ENCODE measurements at regions not wholly inside any gene's neighbourhood (a gene's known extent, or its start where the extent isn't known, plus 50 kb on each side); places are given as distances from the start of the nearest gene placed in this dataset.

- no peaks in the 10 kb centered on the region for H4K20me1 ChIP-seq (ENCODE audit: insufficient read depth)
- no peak overlapping the region for H2AFZ ChIP-seq (ENCODE audit: low read depth)
- H3K9ac ChIP-seq = no peak overlapping the region
- no peak overlapping the region for H3K4me2 ChIP-seq
- no peak for TF ChIP-seq CTCF (conservative IDR thresholded peaks at IDR 0.05; ENCODE audit: low read depth, low read length)
- no peak overlapping the region for H3K27ac ChIP-seq
- no peaks in the 10 kb centered on the region for H3K36me3 ChIP-seq (ENCODE audit: insufficient read depth)
- no peaks in the 10 kb centered on the region for H3K79me2 ChIP-seq (ENCODE audit: insufficient read depth, low read depth)
- no peak overlapping the region for H3K4me3 ChIP-seq (IDR thresholded peaks at IDR 0.05; ENCODE audit: insufficient read depth, low read depth, low read length)
- no peaks in the 10 kb centered on the region for H3K27me3 ChIP-seq (ENCODE audit: insufficient read depth, low read depth)
- H3K4me1 ChIP-seq (ENCODE audit: low read depth, poor library complexity, severe bottlenecking) = no peaks in the 10 kb centered on the region
These were observed 70.5 kb upstream of the NT5C1B start for GRCh38 chr2:18659915-18660314.

- Histone ChIP-seq H3K79me2 (ENCODE audit: insufficient read depth, low read depth) (no peaks in the 10 kb centered on the region), H2AFZ (ENCODE audit: low read depth) (no peak overlapping the region), H3K27ac (no peak overlapping the region), H3K36me3 (ENCODE audit: insufficient read depth) (no peaks in the 10 kb centered on the region), H3K4me2 (no peak overlapping the region), H3K9ac (no peak overlapping the region), H3K27me3 (ENCODE audit: insufficient read depth, low read depth) (no peaks in the 10 kb centered on the region), H3K4me1 (ENCODE audit: low read depth, poor library complexity, severe bottlenecking) (no peaks in the 10 kb centered on the region), H4K20me1 (ENCODE audit: insufficient read depth) (no peaks in the 10 kb centered on the region), H3K4me3 (IDR thresholded peaks at IDR 0.05; ENCODE audit: insufficient read depth, low read depth, low read length) (no peak overlapping the region)
- no peak for TF ChIP-seq CTCF (conservative IDR thresholded peaks at IDR 0.05; ENCODE audit: low read depth, low read length)
These were observed 66.7 kb upstream of the NT5C1B start for GRCh38 chr2:18656048-18656447.

- Histone ChIP-seq H3K36me3 (ENCODE audit: insufficient read depth) (no peaks in the 10 kb centered on the region), H3K27ac (no peak overlapping the region), H3K9ac (no peak overlapping the region), H3K79me2 (ENCODE audit: insufficient read depth, low read depth) (no peaks in the 10 kb centered on the region), H2AFZ (ENCODE audit: low read depth) (no peak overlapping the region), H3K4me2 (no peak overlapping the region), H3K4me1 (ENCODE audit: low read depth, poor library complexity, severe bottlenecking) (no peaks in the 10 kb centered on the region), H3K27me3 (ENCODE audit: insufficient read depth, low read depth) (no peaks in the 10 kb centered on the region), H4K20me1 (ENCODE audit: insufficient read depth) (no peaks in the 10 kb centered on the region), H3K4me3 (IDR thresholded peaks at IDR 0.05; ENCODE audit: insufficient read depth, low read depth, low read length) (no peak overlapping the region)
- no peak for TF ChIP-seq CTCF (conservative IDR thresholded peaks at IDR 0.05; ENCODE audit: low read depth, low read length)
These were observed 62.7 kb upstream of the NT5C1B start for GRCh38 chr2:18651842-18652774.

GRCh38 chr2:18650221-18650620, 60.9 kb upstream of the NT5C1B start:
- H3K79me2 ChIP-seq (ENCODE audit: insufficient read depth, low read depth) = no peaks in the 10 kb centered on the region
- H4K20me1 ChIP-seq (ENCODE audit: insufficient read depth) = no peaks in the 10 kb centered on the region
- no peak overlapping the region for H3K4me3 ChIP-seq (IDR thresholded peaks at IDR 0.05; ENCODE audit: insufficient read depth, low read depth, low read length)
- no peaks in the 10 kb centered on the region for H3K36me3 ChIP-seq (ENCODE audit: insufficient read depth)
- no peaks in the 10 kb centered on the region for H3K27me3 ChIP-seq (ENCODE audit: insufficient read depth, low read depth)
- TF ChIP-seq CTCF (conservative IDR thresholded peaks at IDR 0.05; ENCODE audit: low read depth, low read length) = no peak
- H3K4me2 ChIP-seq = no peak overlapping the region
- no peak overlapping the region for H2AFZ ChIP-seq (ENCODE audit: low read depth)
- H3K27ac ChIP-seq = no peak overlapping the region
- H3K4me1 ChIP-seq (ENCODE audit: low read depth, poor library complexity, severe bottlenecking) = no peaks in the 10 kb centered on the region
- no peak overlapping the region for H3K9ac ChIP-seq
